Progenitor cell of endocrine pancreas (in vitro differentiated cells): ENCODE measurements at regions not wholly inside any gene's neighbourhood (a gene's known extent, or its start where the extent isn't known, plus 50 kb on each side); places are given as distances from the start of the nearest gene placed in this dataset.

ENCODE experiments used
- DNase-seq: peaks from one replicate; pipeline ENCODE4 v3.0.0; 2021; ENCODE audit warnings: low spot score; ENCODE audit not compliant: unreplicated experiment
- H3K27ac Mint-ChIP-seq: 2 replicates; pipeline ENCODE4 v1.8.0; 2021; ENCODE audit warnings: mild to moderate bottlenecking, moderate library complexity, mixed read lengths
- H3K27me3 Mint-ChIP-seq: 2 replicates; pipeline ENCODE4 v1.8.0; 2021; ENCODE audit warnings: mixed read lengths
- H3K36me3 Mint-ChIP-seq: 2 replicates; pipeline ENCODE4 v1.8.0; 2022; ENCODE audit warnings: mixed read lengths; ENCODE audit not compliant: insufficient read depth
- H3K4me1 Mint-ChIP-seq: 2 replicates; pipeline ENCODE4 v1.8.0; 2021; ENCODE audit warnings: low read depth, mixed read lengths
- H3K4me3 Mint-ChIP-seq: 2 replicates; pipeline ENCODE4 v1.8.0; 2021; ENCODE audit warnings: low read depth, mild to moderate bottlenecking, moderate library complexity, mixed read lengths
- H3K9me3 Mint-ChIP-seq: 2 replicates; pipeline ENCODE4 v1.8.0; 2021; ENCODE audit warnings: low read depth, mixed read lengths
- CTCF ChIP-seq: fragments of 200-600 bp; sonication (generic); IDR thresholded peaks from one replicate; pipeline ENCODE4 v1.5.0; 2021; ENCODE audit warnings: antibody characterized with exemption, mild to moderate bottlenecking; ENCODE audit not compliant: unreplicated experiment

GRCh38 chr6:120484146-120484545 lies 850.1 kb downstream of the TBC1D32 start:
- Mint-ChIP-seq H3K4me3 (no peak overlapping the region), H3K36me3 (no peaks in the 10 kb centered on the region), H3K27ac (no peak overlapping the region), H3K27me3 (no peaks in the 10 kb centered on the region), H3K9me3 (peaks cover 6% of the 10 kb centered on the region), H3K4me1 (no peaks in the 10 kb centered on the region)
- no peak for DNase-seq
- TF ChIP-seq CTCF = no peak

DNA sequence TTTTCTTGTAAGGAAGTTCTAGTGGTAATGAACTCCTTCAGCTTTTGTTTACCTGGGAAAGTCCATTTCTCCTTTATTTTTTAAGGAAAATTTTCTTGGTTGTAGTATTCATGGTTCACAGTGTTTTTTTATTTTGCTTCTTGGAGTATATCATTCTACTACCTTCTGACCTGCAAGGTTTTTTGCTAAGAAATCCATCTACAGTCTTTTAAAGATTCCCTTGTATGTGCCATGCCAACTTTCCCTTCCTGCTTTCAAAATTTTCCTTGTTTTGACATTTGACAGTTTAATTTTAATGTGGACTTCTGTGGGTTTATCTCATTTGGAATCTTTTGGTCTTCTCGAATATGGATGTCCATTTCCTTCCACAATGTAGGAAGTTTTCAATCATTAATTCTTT lies 855.6 kb downstream of the TBC1D32 start:
- no peak for TF ChIP-seq CTCF
- H3K36me3 Mint-ChIP-seq = no peaks in the 10 kb centered on the region
- no peak overlapping the region for H3K4me3 Mint-ChIP-seq
- peaks cover 32% of the 10 kb centered on the region for H3K9me3 Mint-ChIP-seq
- DNase-seq = no peak
- no peak overlapping the region for H3K27ac Mint-ChIP-seq
- no peaks in the 10 kb centered on the region for H3K4me1 Mint-ChIP-seq
- H3K27me3 Mint-ChIP-seq = no peaks in the 10 kb centered on the region

GRCh38 chr6:120473804-120474203 lies 860.5 kb downstream of the TBC1D32 start:
- Mint-ChIP-seq H3K4me3 (no peak overlapping the region), H3K4me1 (no peaks in the 10 kb centered on the region), H3K36me3 (no peaks in the 10 kb centered on the region), H3K27ac (no peak overlapping the region), H3K27me3 (no peaks in the 10 kb centered on the region), H3K9me3 (peaks cover 23% of the 10 kb centered on the region)
- no peak for TF ChIP-seq CTCF
- DNase-seq = no peak

DNA sequence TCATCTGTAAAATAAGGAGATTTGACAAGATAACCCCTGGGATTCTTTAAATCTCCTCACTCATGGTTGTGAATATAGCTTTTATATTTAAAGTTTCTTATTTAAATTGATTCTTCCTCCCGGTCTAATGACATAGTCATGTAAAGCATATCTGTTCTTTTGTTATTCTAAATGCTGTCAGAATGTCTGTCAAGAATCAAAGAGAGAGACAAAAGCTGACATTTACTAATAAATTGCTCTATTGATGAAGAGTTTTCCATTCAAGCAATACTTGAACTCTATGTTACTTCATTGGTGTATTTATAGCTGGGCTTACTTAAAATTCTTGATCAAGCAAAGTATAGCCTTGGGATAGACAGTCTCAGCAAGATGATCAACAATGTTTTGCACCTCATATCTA lies 865.8 kb downstream of the TBC1D32 start:
- H3K27me3 Mint-ChIP-seq = no peaks in the 10 kb centered on the region
- DNase-seq = no peak
- no peaks in the 10 kb centered on the region for H3K9me3 Mint-ChIP-seq
- no peaks in the 10 kb centered on the region for H3K36me3 Mint-ChIP-seq
- no peak for TF ChIP-seq CTCF
- no peak overlapping the region for H3K27ac Mint-ChIP-seq
- H3K4me3 Mint-ChIP-seq = no peak overlapping the region
- no peaks in the 10 kb centered on the region for H3K4me1 Mint-ChIP-seq

DNA sequence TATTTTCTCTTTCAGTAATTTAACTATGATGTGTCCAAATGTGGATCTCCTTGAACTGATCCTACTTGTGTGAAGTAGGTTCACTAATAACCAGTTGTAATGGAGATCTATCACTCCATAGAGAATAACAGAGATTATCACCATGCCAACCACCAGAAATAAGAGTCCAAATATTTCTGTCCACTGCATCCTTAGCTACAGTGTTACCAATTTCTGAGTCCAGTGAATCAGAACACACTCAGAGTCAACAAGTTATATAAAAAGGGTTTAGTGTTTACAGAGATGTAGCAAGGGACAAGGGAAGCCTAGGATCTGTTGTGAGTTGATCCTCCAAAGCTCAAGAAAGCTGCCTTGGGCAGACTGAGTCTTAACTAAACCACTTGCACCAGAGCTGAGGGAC lies 882.8 kb downstream of the TBC1D32 start:
- Mint-ChIP-seq H3K27me3 (no peaks in the 10 kb centered on the region), H3K9me3 (peaks cover 7% of the 10 kb centered on the region), H3K36me3 (no peaks in the 10 kb centered on the region), H3K4me3 (no peak overlapping the region), H3K27ac (no peak overlapping the region), H3K4me1 (no peaks in the 10 kb centered on the region)
- no peak for DNase-seq
- no peak for TF ChIP-seq CTCF
